Psoas muscle (tissue), 7 donors: ENCODE measurements at regions not wholly inside any gene's neighbourhood (a gene's known extent, or its start where the extent isn't known, plus 50 kb on each side); places are given as distances from the start of the nearest gene placed in this dataset.

Source experiments
- ATAC-seq, 4 donors: fragments of 200-7000 bp; cut with Tn5 transposase; one replicate each; pipeline ENCODE4 v1.9.1; 2020; ENCODE audit warnings: moderate library complexity in 3 of 4, mild to moderate bottlenecking in 2 of 4
- DNase-seq, 2 donors: peaks; one replicate each; pipeline ENCODE4 v3.0.0-alpha.2; 2020
- H3K27ac ChIP-seq: fragments of 200-600 bp; one replicate; pipeline ENCODE4 v1.8.0; 2022
- H3K27me3 ChIP-seq, 3 donors: fragments of 200-600 bp in 1 of 3; one replicate each; pipeline versions ENCODE4 v1.6.1 to v1.8.0; 2013 to 2022; ENCODE audit warnings: low read length in 2 of 3, mild to moderate bottlenecking in 2 of 3, moderate library complexity in 1 of 3; ENCODE audit not compliant: insufficient read depth in 3 of 3
- H3K36me3 ChIP-seq, 2 donors: fragments of 200-600 bp in 1 of 2; one replicate each; pipeline versions ENCODE4 v1.6.1 to v1.8.0; 2013 to 2022; ENCODE audit warnings: low read depth in 1 of 2, mild to moderate bottlenecking in 1 of 2, moderate library complexity in 1 of 2; ENCODE audit not compliant: insufficient read depth in 1 of 2
- H3K4me1 ChIP-seq: fragments of 200-600 bp; one replicate; pipeline ENCODE4 v1.8.0; 2022
- H3K4me3 ChIP-seq: fragments of 200-600 bp; one replicate; pipeline ENCODE4 v1.8.0; 2022; ENCODE audit warnings: mild to moderate bottlenecking
- H3K9me3 ChIP-seq: fragments of 200-600 bp; one replicate; pipeline ENCODE4 v1.8.0; 2022
- CTCF ChIP-seq: fragments of 200-600 bp; IDR thresholded peaks from one replicate; pipeline ENCODE4 v1.8.0; 2022; ENCODE audit warnings: antibody characterized with exemption
- WGBS, 3 donors: extraction: QIAGEN DNeasy Blood & Tissue Kit; methylation state at CpG; one replicate each; pipeline versions ENCODE4 v1.1.6 to v1.1.7; 2013; 5-methylcytosine and 5-hydroxymethylcytosine counted together
- intact Hi-C, 2 donors: fragments of 100-400 bp; cut with DNase I; formaldehyde crosslinking; loops; one replicate each; pipeline versions ENCODE4 v1.11.0 to v1.14.2; 2022
- donor health status: healthy with polysubstance abuse.
- donor health status: DM: no; HTN: no; CAD: no; lungs with moderate emphysema.
- donor health status: Bipolar disorder and iron deficiency.
- donor health status: healthy.
- donor health status: DM: yes; HTN: yes; CAD: no.
- donor health status: DM: no; HTN: no; CAD: no.
- donor health status: DM: yes; HTN: yes; CAD: no.

DNA sequence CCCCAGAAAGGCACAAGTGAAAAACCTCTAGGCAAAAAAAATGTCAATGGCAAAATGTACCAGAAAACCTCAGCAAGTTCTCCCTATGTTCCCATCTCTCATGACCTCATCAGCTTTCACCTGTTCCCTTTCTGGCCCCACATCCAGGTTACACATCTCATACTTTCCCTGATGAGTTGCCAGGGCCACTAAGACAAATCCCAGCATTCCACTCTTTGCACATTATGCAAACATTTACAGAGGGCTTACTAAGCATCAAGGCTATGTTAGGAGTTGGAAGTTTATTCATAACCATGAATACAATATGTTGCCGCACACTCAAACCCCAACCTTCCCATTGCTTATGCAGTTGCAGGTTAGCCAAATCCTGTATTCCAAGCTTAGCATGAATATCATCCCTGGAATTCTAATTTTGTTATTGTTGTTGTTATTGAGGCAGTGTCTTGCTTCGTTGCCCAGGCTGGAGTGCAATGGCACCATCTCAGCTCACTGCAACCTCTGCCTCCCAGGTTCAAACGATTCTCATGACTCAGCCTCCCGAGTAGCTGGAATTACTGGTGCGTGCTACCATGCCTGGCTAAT is 129.3 kb upstream of the UBE2E2 start:
- Histone ChIP-seq H3K27me3 (no peaks in the 10 kb centered on the region), H3K9me3 (no peaks in the 10 kb centered on the region), H3K4me3 (no peak overlapping the region), H3K27ac (no peak overlapping the region), H3K36me3 (no peaks in the 10 kb centered on the region), H3K4me1 (peaks cover 25% of the 10 kb centered on the region)
- no peak for TF ChIP-seq CTCF
- ATAC-seq = no peak
- DNase-seq = no peak
- WGBS, 3 donors = 74 to 84% (median 79%) methylated on average over 5 of the region's 5 CpGs
- intact Hi-C loops = no loop called here

DNA sequence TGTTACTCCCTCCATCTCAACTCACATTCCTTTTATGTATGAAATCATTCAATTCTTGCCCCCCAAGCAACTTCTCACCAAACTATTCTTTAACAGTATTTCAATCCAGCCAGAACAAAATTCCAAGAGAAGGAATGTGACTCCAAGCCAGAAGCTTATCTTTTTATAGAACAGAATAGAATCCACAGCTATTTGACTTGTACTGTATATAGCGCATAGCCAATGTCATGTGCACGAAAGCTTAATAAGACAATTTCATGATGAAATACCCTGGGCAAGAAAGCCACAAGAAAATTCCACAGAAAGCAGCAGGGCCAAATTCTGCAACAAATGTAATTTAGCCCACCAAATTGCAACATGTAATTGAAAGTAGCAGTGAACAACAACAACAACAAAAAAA is 127.6 kb upstream of the UBE2E2 start:
- intact Hi-C loops = no loop called here
- H3K4me1 ChIP-seq = peaks cover 25% of the 10 kb centered on the region
- DNase-seq (no peak), ATAC-seq (peak in 3 of 4 donors; percentile 46 to 70 (median 50))
- no peaks in the 10 kb centered on the region for H3K9me3 ChIP-seq
- WGBS, 3 donors = 20 to 36% (median 24%) methylated on average over 2 of the region's 2 CpGs
- no peak overlapping the region for H3K4me3 ChIP-seq
- no peak for TF ChIP-seq CTCF
- H3K27ac ChIP-seq = no peak overlapping the region
- H3K36me3 ChIP-seq = no peaks in the 10 kb centered on the region
- no peaks in the 10 kb centered on the region for H3K27me3 ChIP-seq

DNA sequence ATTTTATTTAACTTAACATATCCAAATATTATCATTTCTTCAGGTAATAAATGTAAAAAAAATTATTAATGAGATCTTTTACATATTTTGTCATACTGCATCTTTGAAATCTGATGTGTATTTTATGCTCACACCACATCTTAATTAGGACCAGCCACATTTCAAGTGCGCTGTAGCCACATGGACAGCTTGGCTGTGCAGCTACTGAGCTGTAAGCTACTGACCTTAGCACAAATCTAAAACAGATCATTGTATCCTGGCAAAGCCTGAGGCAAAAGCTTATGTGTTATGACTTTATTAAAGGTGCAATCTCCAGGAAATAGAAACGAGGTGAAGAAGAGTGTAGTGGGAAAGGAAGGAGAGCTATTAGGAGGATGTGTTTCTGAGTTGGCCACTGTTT is 126.7 kb upstream of the UBE2E2 start:
- no peaks in the 10 kb centered on the region for H3K9me3 ChIP-seq
- ATAC-seq (no peak), DNase-seq (no peak)
- H3K4me1 ChIP-seq = peaks cover 25% of the 10 kb centered on the region
- no peak for TF ChIP-seq CTCF
- intact Hi-C loops = no loop called here
- WGBS, 3 donors = 40 to 70% (median 53%) methylated on average over 2 of the region's 2 CpGs
- no peaks in the 10 kb centered on the region for H3K36me3 ChIP-seq
- H3K4me3 ChIP-seq = no peak overlapping the region
- H3K27ac ChIP-seq = no peak overlapping the region
- H3K27me3 ChIP-seq = no peaks in the 10 kb centered on the region

- 81 to 89% (median 87%) methylated on average over 4 of the region's 4 CpGs for WGBS, 3 donors
- Histone ChIP-seq H3K36me3 (no peaks in the 10 kb centered on the region), H3K27ac (no peak overlapping the region), H3K9me3 (no peaks in the 10 kb centered on the region), H3K4me1 (peaks cover 25% of the 10 kb centered on the region), H3K27me3 (no peaks in the 10 kb centered on the region), H3K4me3 (no peak overlapping the region)
- no peak for TF ChIP-seq CTCF
- intact Hi-C loops = no loop called here
- DNase-seq = no peak
- ATAC-seq = no peak
These were observed 126.0 kb upstream of the UBE2E2 start for GRCh38 chr3:23077126-23077525.

GRCh38 chr3:23078735-23079134 is 124.4 kb upstream of the UBE2E2 start:
- 88 to 93% (median 91%) methylated on average over 6 of the region's 6 CpGs for WGBS, 3 donors
- Histone ChIP-seq H3K9me3 (no peaks in the 10 kb centered on the region), H3K27ac (no peak overlapping the region), H3K36me3 (no peaks in the 10 kb centered on the region), H3K4me3 (no peak overlapping the region), H3K27me3 (no peaks in the 10 kb centered on the region), H3K4me1 (peaks cover 25% of the 10 kb centered on the region)
- ATAC-seq = no peak
- no peak for TF ChIP-seq CTCF
- intact Hi-C loops = no loop called here
- DNase-seq = no peak
